Astrocyte (in vitro differentiated cells and primary cell): ENCODE measurements at regions not wholly inside any gene's neighbourhood (a gene's known extent, or its start where the extent isn't known, plus 50 kb on each side); places are given as distances from the start of the nearest gene placed in this dataset.

Experiments
- DNase-seq: peaks from one replicate; pipeline ENCODE4 v3.0.0-alpha.2; 2010; ENCODE audit warnings: low read depth
- FAIRE-seq: peaks from 2 replicates; lab custom pipeline; 2011; peaks lifted over from hg19 to GRCh38; lab: Jason Lieb, UNC
- H2AFZ ChIP-seq: 2 replicates; pipeline ENCODE4 v1.6.0; 2012; ENCODE audit warnings: low read depth, low read length, inconsistent platforms
- H3K27ac ChIP-seq: 2 replicates; pipeline ENCODE4 v1.5.1; 2011; ENCODE audit warnings: low read depth, low read length, inconsistent platforms
- H3K27me3 ChIP-seq: 2 replicates; pipeline ENCODE4 v1.6.0; 2011; ENCODE audit warnings: low read length, inconsistent platforms; ENCODE audit not compliant: insufficient read depth
- H3K36me3 ChIP-seq: 2 replicates; pipeline ENCODE4 v1.5.1; 2011; ENCODE audit warnings: low read length, inconsistent platforms; ENCODE audit not compliant: insufficient read depth
- H3K4me1 ChIP-seq: 2 replicates; pipeline ENCODE4 v1.5.1; 2011; ENCODE audit warnings: low read length, inconsistent platforms; ENCODE audit not compliant: insufficient read depth
- H3K4me2 ChIP-seq: 2 replicates; pipeline ENCODE4 v1.6.0; 2012; ENCODE audit warnings: low read length, inconsistent platforms
- H3K4me3 ChIP-seq: 2 replicates; pipeline ENCODE4 v1.5.1; 2011; ENCODE audit warnings: low read depth, mild to moderate bottlenecking, low read length, inconsistent platforms; ENCODE audit not compliant: insufficient read depth
- H3K79me2 ChIP-seq: 2 replicates; pipeline ENCODE4 v1.6.0; 2012; ENCODE audit warnings: mild to moderate bottlenecking, low read length, inconsistent platforms; ENCODE audit not compliant: insufficient read depth
- H3K9ac ChIP-seq: 2 replicates; pipeline ENCODE4 v1.6.0; 2012; ENCODE audit warnings: mild to moderate bottlenecking, low read length, inconsistent platforms
- H3K9me3 ChIP-seq: 2 replicates; pipeline ENCODE4 v1.5.1; 2012; ENCODE audit warnings: low read depth, mild to moderate bottlenecking, low read length, inconsistent platforms; ENCODE audit not compliant: insufficient read depth
- H4K20me1 ChIP-seq: 2 replicates; pipeline ENCODE4 v1.6.0; 2012; ENCODE audit warnings: low read length, inconsistent platforms; ENCODE audit not compliant: insufficient read depth
- H3K27ac Mint-ChIP-seq: one replicate; pipeline ENCODE4 v1.8.0; 2021; ENCODE audit warnings: mild to moderate bottlenecking, mixed read lengths; ENCODE audit not compliant: unreplicated experiment
- H3K27me3 Mint-ChIP-seq: one replicate; pipeline ENCODE4 v1.8.0; 2021; ENCODE audit warnings: low read depth, mixed read lengths; ENCODE audit not compliant: unreplicated experiment
- H3K36me3 Mint-ChIP-seq: one replicate; pipeline ENCODE4 v1.8.0; 2021; ENCODE audit warnings: low read depth, mixed read lengths; ENCODE audit not compliant: unreplicated experiment
- H3K4me1 Mint-ChIP-seq: one replicate; pipeline ENCODE4 v1.8.0; 2021; ENCODE audit warnings: low read depth, mixed read lengths; ENCODE audit not compliant: unreplicated experiment
- H3K4me3 Mint-ChIP-seq: one replicate; pipeline ENCODE4 v1.8.0; 2021; ENCODE audit warnings: mild to moderate bottlenecking, moderate library complexity, mixed read lengths; ENCODE audit not compliant: unreplicated experiment
- H3K9me3 Mint-ChIP-seq: one replicate; pipeline ENCODE4 v1.8.0; 2021; ENCODE audit warnings: mild to moderate bottlenecking, mixed read lengths; ENCODE audit not compliant: unreplicated experiment
- EZH2 ChIP-seq: IDR thresholded peaks from 2 replicates; pipeline ENCODE4 v1.6.1; 2012; ENCODE audit warnings: mild to moderate bottlenecking, low read length, inconsistent platforms; ENCODE audit not compliant: insufficient read depth
- TF ChIP-seq, protein P1 (sequence below): IDR thresholded peaks from 2 replicates; pipeline ENCODE4 v1.5.1; 2011; ENCODE audit warnings: low read depth, mild to moderate bottlenecking, inconsistent platforms, low read length, moderate library complexity; ENCODE audit not compliant: insufficient read depth

DNA sequence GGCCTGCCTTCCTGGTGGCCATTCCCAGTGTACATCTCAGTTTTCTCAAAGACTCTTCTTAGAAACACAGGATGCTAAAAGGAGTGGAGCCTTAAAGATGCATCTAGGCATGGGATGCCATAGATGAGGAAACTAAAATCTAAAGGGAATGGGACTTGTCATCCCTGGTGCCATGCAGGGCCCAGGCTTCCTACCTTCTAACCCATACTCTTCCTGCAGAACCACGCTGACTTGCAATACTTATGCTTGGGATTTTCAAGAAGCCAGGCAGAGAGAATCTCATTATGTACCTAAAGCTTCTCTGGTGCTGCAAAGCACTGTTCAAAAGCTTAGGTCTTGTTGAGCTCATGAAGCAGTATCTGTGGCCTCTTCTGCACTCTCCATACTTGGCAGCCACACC is 329.1 kb downstream of the CYRIA start:
- Mint-ChIP-seq H3K36me3 (no peaks in the 10 kb centered on the region), H3K27ac (no peak overlapping the region), H3K4me3 (no peak overlapping the region), H3K27me3 (peaks cover 10% of the 10 kb centered on the region), H3K4me1 (peaks cover 3% of the 10 kb centered on the region), H3K9me3 (peaks cover 3% of the 10 kb centered on the region)
- Histone ChIP-seq H3K27me3 (no peaks in the 10 kb centered on the region), H2AFZ (no peak overlapping the region), H3K4me1 (no peaks in the 10 kb centered on the region), H3K4me3 (no peak overlapping the region), H3K36me3 (no peaks in the 10 kb centered on the region), H3K79me2 (no peaks in the 10 kb centered on the region), H3K27ac (no peak overlapping the region), H3K9me3 (peaks cover 3% of the 10 kb centered on the region), H3K4me2 (no peak overlapping the region), H3K9ac (no peak overlapping the region), H4K20me1 (no peaks in the 10 kb centered on the region)
- FAIRE-seq = no peak
- TF ChIP-seq EZH2 = no peak
- TF ChIP-seq, protein P1, sequence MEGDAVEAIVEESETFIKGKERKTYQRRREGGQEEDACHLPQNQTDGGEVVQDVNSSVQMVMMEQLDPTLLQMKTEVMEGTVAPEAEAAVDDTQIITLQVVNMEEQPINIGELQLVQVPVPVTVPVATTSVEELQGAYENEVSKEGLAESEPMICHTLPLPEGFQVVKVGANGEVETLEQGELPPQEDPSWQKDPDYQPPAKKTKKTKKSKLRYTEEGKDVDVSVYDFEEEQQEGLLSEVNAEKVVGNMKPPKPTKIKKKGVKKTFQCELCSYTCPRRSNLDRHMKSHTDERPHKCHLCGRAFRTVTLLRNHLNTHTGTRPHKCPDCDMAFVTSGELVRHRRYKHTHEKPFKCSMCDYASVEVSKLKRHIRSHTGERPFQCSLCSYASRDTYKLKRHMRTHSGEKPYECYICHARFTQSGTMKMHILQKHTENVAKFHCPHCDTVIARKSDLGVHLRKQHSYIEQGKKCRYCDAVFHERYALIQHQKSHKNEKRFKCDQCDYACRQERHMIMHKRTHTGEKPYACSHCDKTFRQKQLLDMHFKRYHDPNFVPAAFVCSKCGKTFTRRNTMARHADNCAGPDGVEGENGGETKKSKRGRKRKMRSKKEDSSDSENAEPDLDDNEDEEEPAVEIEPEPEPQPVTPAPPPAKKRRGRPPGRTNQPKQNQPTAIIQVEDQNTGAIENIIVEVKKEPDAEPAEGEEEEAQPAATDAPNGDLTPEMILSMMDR = no peak
- no peak for DNase-seq

DNA sequence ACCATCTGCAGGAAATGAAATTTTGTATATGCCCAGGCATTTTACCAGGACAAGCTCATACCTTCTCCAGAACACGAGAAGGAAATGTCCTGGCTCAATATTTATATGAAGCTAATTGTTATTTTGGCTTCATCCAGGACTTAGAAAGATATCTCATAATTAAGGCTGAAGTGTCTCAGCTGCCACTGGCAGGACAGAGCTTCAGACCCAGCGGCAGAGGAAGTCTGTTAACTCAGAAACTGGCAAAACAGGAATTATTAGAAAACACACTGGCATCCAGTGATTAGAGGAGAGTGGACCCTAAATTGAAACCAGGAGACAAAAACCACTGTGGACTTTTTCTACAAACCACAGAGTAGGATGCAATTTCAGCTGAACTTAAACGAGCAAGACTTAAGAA is 329.7 kb downstream of the CYRIA start:
- peaks cover 10% of the 10 kb centered on the region for H3K27me3 Mint-ChIP-seq
- TF ChIP-seq, protein P1 = no peak
- no peak for TF ChIP-seq EZH2
- no peak overlapping the region for H3K4me3 ChIP-seq
- H3K27ac Mint-ChIP-seq = no peak overlapping the region
- no peak overlapping the region for H3K4me3 Mint-ChIP-seq
- H4K20me1 ChIP-seq = no peaks in the 10 kb centered on the region
- H3K27me3 ChIP-seq = no peaks in the 10 kb centered on the region
- FAIRE-seq (no peak), DNase-seq (no peak)
- H3K9ac ChIP-seq = no peak overlapping the region
- no peak overlapping the region for H2AFZ ChIP-seq
- peaks cover 3% of the 10 kb centered on the region for H3K9me3 Mint-ChIP-seq
- peaks cover 7% of the 10 kb centered on the region for H3K4me1 Mint-ChIP-seq
- peaks cover 2% of the 10 kb centered on the region for H3K4me1 ChIP-seq
- H3K79me2 ChIP-seq = no peaks in the 10 kb centered on the region
- no peak overlapping the region for H3K27ac ChIP-seq
- no peaks in the 10 kb centered on the region for H3K36me3 Mint-ChIP-seq
- no peak overlapping the region for H3K4me2 ChIP-seq
- H3K9me3 ChIP-seq = peaks cover 3% of the 10 kb centered on the region
- H3K36me3 ChIP-seq = no peaks in the 10 kb centered on the region

DNA sequence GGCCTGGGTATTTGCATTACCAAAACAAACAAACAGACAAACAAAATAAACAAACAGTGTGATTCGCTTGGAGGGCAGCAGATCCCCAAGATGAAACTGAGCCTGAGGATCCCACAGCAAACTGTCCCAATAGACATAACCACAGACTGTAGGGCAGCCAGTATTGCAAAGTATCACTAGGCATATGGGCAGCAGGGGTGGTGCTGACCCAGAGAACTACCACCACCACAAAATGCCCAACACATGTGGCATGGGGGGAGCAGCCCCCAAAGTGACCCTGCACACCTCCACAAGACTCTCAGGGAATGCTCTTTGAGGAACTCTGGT is 330.1 kb downstream of the CYRIA start:
- H3K9ac ChIP-seq = no peak overlapping the region
- H3K36me3 Mint-ChIP-seq = no peaks in the 10 kb centered on the region
- peaks cover 3% of the 10 kb centered on the region for H3K9me3 ChIP-seq
- H3K4me1 ChIP-seq = peaks cover 5% of the 10 kb centered on the region
- H3K4me3 ChIP-seq = no peak overlapping the region
- no peaks in the 10 kb centered on the region for H3K36me3 ChIP-seq
- peaks cover 11% of the 10 kb centered on the region for H3K4me1 Mint-ChIP-seq
- H2AFZ ChIP-seq = no peak overlapping the region
- no peak overlapping the region for H3K27ac ChIP-seq
- no peak for TF ChIP-seq EZH2
- TF ChIP-seq, protein P1 = no peak
- peaks cover 3% of the 10 kb centered on the region for H3K9me3 Mint-ChIP-seq
- FAIRE-seq = no peak
- no peak overlapping the region for H3K4me3 Mint-ChIP-seq
- no peak overlapping the region for H3K4me2 ChIP-seq
- DNase-seq = no peak
- no peak overlapping the region for H3K27ac Mint-ChIP-seq
- H3K27me3 ChIP-seq = no peaks in the 10 kb centered on the region
- H3K79me2 ChIP-seq = no peaks in the 10 kb centered on the region
- H3K27me3 Mint-ChIP-seq = peaks cover 10% of the 10 kb centered on the region
- H4K20me1 ChIP-seq = no peaks in the 10 kb centered on the region
